ENCODE measurements at regions not wholly inside any gene's neighbourhood (a gene's known extent, or its start where the extent isn't known, plus 50 kb on each side); places are given as distances from the start of the nearest gene placed in this dataset.
"Not testable (repeated sequence)": the region's sequence is repeated elsewhere in the genome, so short reads cannot be mapped to it uniquely, and the experiment has no call there.

- DNase-seq = no peak
Observed at GRCh38 chr1:87398641-87399040, 70.0 kb downstream of the LMO4 start.

- no peak for DNase-seq
Observed at GRCh38 chr1:87399264-87399663, 70.6 kb downstream of the LMO4 start.

- DNase-seq = no peak
Observed at GRCh38 chr1:87399701-87400100, 71.0 kb downstream of the LMO4 start.

GRCh38 chr1:87400813-87401212 is 72.1 kb downstream of the LMO4 start:
- DNase-seq = no peak

GRCh38 chr1:87402241-87403002 is 73.7 kb downstream of the LMO4 start:
- DNase-seq = no peak

- no peak for DNase-seq
Observed at GRCh38 chr1:87403061-87403820, 74.6 kb downstream of the LMO4 start.

GRCh38 chr1:87404296-87404695 is 75.6 kb downstream of the LMO4 start:
- DNase-seq = no peak

- DNase-seq = no peak
Observed at GRCh38 chr1:87408665-87409248, 80.1 kb downstream of the LMO4 start.

GRCh38 chr1:87410776-87411480 is 82.2 kb downstream of the LMO4 start:
- DNase-seq = no peak

GRCh38 chr1:87413846-87414245 is 85.2 kb downstream of the LMO4 start:
- DNase-seq = not testable (repeated sequence)

GRCh38 chr1:87418048-87418447 is 89.4 kb downstream of the LMO4 start:
- DNase-seq = no peak

- DNase-seq = no peak
Observed at GRCh38 chr1:87421809-87422208, 93.1 kb downstream of the LMO4 start.

- no peak for DNase-seq
Observed at GRCh38 chr1:87424541-87424940, 95.9 kb downstream of the LMO4 start.

GRCh38 chr1:87426463-87427249 is 98.0 kb downstream of the LMO4 start:
- DNase-seq = no peak

GRCh38 chr1:87428367-87428766 is 99.7 kb downstream of the LMO4 start:
- no peak for DNase-seq

- DNase-seq = no peak
Observed at GRCh38 chr1:87428883-87429282, 100.2 kb downstream of the LMO4 start.

GRCh38 chr1:87432685-87433084 is 104.0 kb downstream of the LMO4 start:
- DNase-seq = no peak

- not testable (repeated sequence) for DNase-seq
Observed at GRCh38 chr1:87433101-87433500, 104.4 kb downstream of the LMO4 start.

GRCh38 chr1:87435484-87435883 is 106.8 kb downstream of the LMO4 start:
- no peak for DNase-seq

- not testable (repeated sequence) for DNase-seq
Observed at GRCh38 chr1:87436115-87436514, 107.4 kb downstream of the LMO4 start.

- DNase-seq = no peak
Observed at GRCh38 chr1:87436534-87436933, 107.9 kb downstream of the LMO4 start.
